Thoracic aorta (tissue), 2 donors: ENCODE measurements at regions not wholly inside any gene's neighbourhood (a gene's known extent, or its start where the extent isn't known, plus 50 kb on each side); places are given as distances from the start of the nearest gene placed in this dataset.

Experiments
- ATAC-seq: fragments of 150-250 bp; one replicate; pipeline ENCODE4 v1.8.0; 2017; ENCODE audit warnings: low read depth; ENCODE audit not compliant: insufficient number of reproducible peaks, low FRiP score
- DNase-seq: peaks from one replicate; pipeline ENCODE4 v3.0.0-alpha.2; 2020; ENCODE audit warnings: low spot score
- H3K27ac ChIP-seq, 2 donors: fragments of 200-600 bp; sonication (generic); 1 replicate in 1 of 2; 2 replicates in 1 of 2; pipeline ENCODE4 v1.5.1; 2016; ENCODE audit warnings: mild to moderate bottlenecking in 2 of 2, moderate library complexity in 2 of 2
- H3K27me3 ChIP-seq: fragments of 200-600 bp; sonication (generic); replicated peaks from 2 replicates; pipeline ENCODE4 v1.6.0; 2016; ENCODE audit warnings: mild to moderate bottlenecking; ENCODE audit not compliant: insufficient read depth
- H3K36me3 ChIP-seq: fragments of 200-600 bp; sonication (generic); one replicate; pipeline ENCODE4 v1.5.1; 2016
- H3K4me1 ChIP-seq, 2 donors: fragments of 200-600 bp; sonication (generic); 1 replicate in 1 of 2; 2 replicates in 1 of 2; pipeline versions ENCODE4 v1.5.1 to v1.6.0; 2016; ENCODE audit warnings: low read depth in 2 of 2, mild to moderate bottlenecking in 1 of 2; ENCODE audit not compliant: control insufficient read depth in 1 of 2
- H3K4me3 ChIP-seq: fragments of 200-600 bp; sonication (generic); 2 replicates; pipeline ENCODE4 v1.5.1; 2016; ENCODE audit warnings: mild to moderate bottlenecking
- H3K9me3 ChIP-seq: fragments of 200-600 bp; sonication (generic); 2 replicates; pipeline ENCODE4 v1.5.1; 2016
- CTCF ChIP-seq: fragments of 200-600 bp; sonication (generic); IDR thresholded peaks from one replicate; pipeline ENCODE4 v1.5.1; 2019; ENCODE audit warnings: antibody characterized with exemption

- Histone ChIP-seq H3K27ac (no peak overlapping the region), H3K9me3 (no peaks in the 10 kb centered on the region), H3K4me3 (no peak overlapping the region), H3K27me3 (no peaks in the 10 kb centered on the region), H3K4me1 (no peaks in the 10 kb centered on the region), H3K36me3 (no peaks in the 10 kb centered on the region)
- no peak for TF ChIP-seq CTCF
- DNase-seq (no peak), ATAC-seq (no peak)
Measured at GRCh38 chr7:109503421-109503820, 933.7 kb downstream of the DNAJB9 start.

- ATAC-seq: no peak
Measured at GRCh38 chr7:109522585-109522984, 952.9 kb downstream of the DNAJB9 start.

GRCh38 chr7:109527833-109528232, 958.2 kb downstream of the DNAJB9 start:
- H3K4me1 ChIP-seq: no peaks in the 10 kb centered on the region
- H3K27me3 ChIP-seq: no peaks in the 10 kb centered on the region
- H3K36me3 ChIP-seq: no peaks in the 10 kb centered on the region
- no peaks in the 10 kb centered on the region for H3K9me3 ChIP-seq
- no peak overlapping the region for H3K4me3 ChIP-seq
- DNase-seq (no peak), ATAC-seq (no peak)
- TF ChIP-seq CTCF: no peak
- H3K27ac ChIP-seq: no peak overlapping the region

More at GRCh38 chr7:109522585-109522984, 952.9 kb downstream of the DNAJB9 start:
- no peaks in the 10 kb centered on the region for H3K4me1 ChIP-seq
- no peaks in the 10 kb centered on the region for H3K27me3 ChIP-seq
- no peak for TF ChIP-seq CTCF
- H3K4me3 ChIP-seq: no peak overlapping the region
- no peaks in the 10 kb centered on the region for H3K36me3 ChIP-seq
- H3K9me3 ChIP-seq: no peaks in the 10 kb centered on the region
- no peak for DNase-seq
- no peak overlapping the region for H3K27ac ChIP-seq

- no peak for ATAC-seq
- H3K9me3 ChIP-seq: no peaks in the 10 kb centered on the region
- H3K4me1 ChIP-seq: no peaks in the 10 kb centered on the region
- no peaks in the 10 kb centered on the region for H3K27me3 ChIP-seq
- TF ChIP-seq CTCF: no peak
- no peaks in the 10 kb centered on the region for H3K36me3 ChIP-seq
- H3K4me3 ChIP-seq: no peak overlapping the region
- no peak overlapping the region for H3K27ac ChIP-seq
- no peak for DNase-seq
Measured at GRCh38 chr7:109529712-109530111, 960.0 kb downstream of the DNAJB9 start.

- no peak overlapping the region for H3K4me3 ChIP-seq
- no peak overlapping the region for H3K27ac ChIP-seq
- ATAC-seq (no peak), DNase-seq (no peak)
- H3K36me3 ChIP-seq: no peaks in the 10 kb centered on the region
- no peak for TF ChIP-seq CTCF
- H3K27me3 ChIP-seq: no peaks in the 10 kb centered on the region
- no peaks in the 10 kb centered on the region for H3K9me3 ChIP-seq
- no peaks in the 10 kb centered on the region for H3K4me1 ChIP-seq
Measured at GRCh38 chr7:109532262-109532992, 962.8 kb downstream of the DNAJB9 start.
